HEK293T (cell line): ENCODE measurements at regions not wholly inside any gene's neighbourhood (a gene's known extent, or its start where the extent isn't known, plus 50 kb on each side); places are given as distances from the start of the nearest gene placed in this dataset.

Source experiments
- BHLHE40 ChIP-seq: fragments of 450-650 bp; IDR thresholded peaks from 2 replicates; pipeline ENCODE4 v1.6.1; 2016; ENCODE audit warnings: mild to moderate bottlenecking, moderate library complexity, borderline replicate concordance
- CTBP1 ChIP-seq: fragments of 450-650 bp; IDR thresholded peaks from 2 replicates; pipeline ENCODE4 v1.6.1; 2016; ENCODE audit warnings: borderline replicate concordance
- ELF4 ChIP-seq: fragments of 450-650 bp; IDR thresholded peaks from 2 replicates; pipeline ENCODE4 v1.6.1; 2017; ENCODE audit warnings: antibody characterized with exemption
- FOXA1 ChIP-seq: fragments of 450-650 bp; IDR thresholded peaks from 2 replicates; pipeline ENCODE4 v1.6.1; 2016; ENCODE audit warnings: mild to moderate bottlenecking
- FOXK2 ChIP-seq: fragments of 450-650 bp; IDR thresholded peaks from 2 replicates; pipeline ENCODE4 v1.6.1; 2016; ENCODE audit warnings: mild to moderate bottlenecking
- HDGF ChIP-seq: fragments of 450-650 bp; IDR thresholded peaks from 2 replicates; pipeline ENCODE4 v1.6.1; 2017; ENCODE audit warnings: antibody characterized with exemption, borderline replicate concordance
- L3MBTL2 ChIP-seq: fragments of 450-650 bp; conservative IDR thresholded peaks from 2 replicates; pipeline ENCODE4 v1.6.1; 2016; ENCODE audit warnings: mild to moderate bottlenecking
- LEF1 ChIP-seq: fragments of 450-650 bp; IDR thresholded peaks from 2 replicates; pipeline ENCODE4 v1.6.1; 2017; ENCODE audit warnings: mild to moderate bottlenecking, borderline replicate concordance
- PKNOX1 ChIP-seq: fragments of 450-650 bp; IDR thresholded peaks from 2 replicates; pipeline ENCODE4 v1.6.1; 2016
- SP1 ChIP-seq: fragments of 450-650 bp; IDR thresholded peaks from 2 replicates; pipeline ENCODE4 v1.6.1; 2017
- SUZ12 ChIP-seq: fragments of 450-650 bp; IDR thresholded peaks from 2 replicates; pipeline ENCODE4 v1.6.1; 2016; ENCODE audit warnings: mild to moderate bottlenecking
- TARDBP ChIP-seq: fragments of 450-650 bp; IDR thresholded peaks from 2 replicates; pipeline ENCODE4 v1.6.1; 2016

- TF ChIP-seq FOXK2 (no peak), HDGF (no peak), FOXA1 (no peak), SP1 (no peak), L3MBTL2 (no peak), SUZ12 (no peak), LEF1 (no peak), TARDBP (no peak), ELF4 (no peak), PKNOX1 (no peak), CTBP1 (no peak), BHLHE40 (no peak)
These were observed 97.5 kb upstream of the ARAP3 start for GRCh38 chr5:141779503-141779973.
